ENCODE measurements at regions not wholly inside any gene's neighbourhood (a gene's known extent, or its start where the extent isn't known, plus 50 kb on each side); places are given as distances from the start of the nearest gene placed in this dataset.
"Not testable (repeated sequence)": the region's sequence is repeated elsewhere in the genome, so short reads cannot be mapped to it uniquely, and the experiment has no call there.

GRCh38 chr7:27010068-27010467 lies 85.7 kb downstream of the HOXA1 start:
- Histone ChIP-seq H3K27ac (ENCODE audit: low read depth in 2 of 2, low read length in 1 of 2) (no peak overlapping the region), H3K27me3 (ENCODE audit: insufficient read depth) (no peaks in the 10 kb centered on the region), H2AFZ (ENCODE audit: low read depth) (no peak overlapping the region), H3K4me1 (ENCODE audit: control insufficient read depth in 1 of 2, insufficient read depth in 2 of 2, low read depth in 1 of 2, low read length in 1 of 2) (no peaks in the 10 kb centered on the region), H3K36me3 (replicated peaks in 1 of 2; ENCODE audit: control insufficient read depth in 1 of 2, insufficient read depth in 2 of 2, low read length in 1 of 2) (no peaks in the 10 kb centered on the region), H4K20me1 (ENCODE audit: insufficient read depth) (no peaks in the 10 kb centered on the region), H3K4me2 (no peak overlapping the region), H3F3A (replicated peaks; ENCODE audit: insufficient read depth) (no peaks in the 10 kb centered on the region), H3K9me2 (no peaks in the 10 kb centered on the region), H3K9me3 (no peaks in the 10 kb centered on the region), H3K9ac (no peak overlapping the region), H3K79me2 (ENCODE audit: insufficient read depth) (no peaks in the 10 kb centered on the region), H3K4me3 (ENCODE audit: low read depth in 2 of 2, low read length in 1 of 2) (no peak overlapping the region)
- CTCF ChIA-PET = interaction anchor here (0.7 kb wide), 1 partner anchor 28 kb away, joined by 3 read pairs; no protein-coding TSS in a partner anchor
- POLR2A ChIA-PET = no interaction called here
- 5% methylated on average over 3 of the region's 3 CpGs for WGBS (ENCODE audit: low lambda C conversion rate)
- TF ChIP-seq TAF1 (IDR thresholded peaks at IDR 0.05; ENCODE audit: borderline replicate concordance, low read depth, low read length) (no peak), GATA2 (CRISPR knock-in tag; IDR thresholded peaks at IDR 0.05) (no peak)
- DNase-seq = no peak

- ChIA-PET CTCF (no interaction called here), POLR2A (no interaction called here)
- no peaks in the 10 kb centered on the region for H3K9me3 ChIP-seq
- H3K36me3 ChIP-seq (replicated peaks in 1 of 2; ENCODE audit: control insufficient read depth in 1 of 2, insufficient read depth in 2 of 2, low read length in 1 of 2) = no peaks in the 10 kb centered on the region
- H3F3A ChIP-seq (replicated peaks; ENCODE audit: insufficient read depth) = no peaks in the 10 kb centered on the region
- DNase-seq = no peak
- H4K20me1 ChIP-seq (ENCODE audit: insufficient read depth) = no peaks in the 10 kb centered on the region
- no peaks in the 10 kb centered on the region for H3K27me3 ChIP-seq (ENCODE audit: insufficient read depth)
- H3K9me2 ChIP-seq = no peaks in the 10 kb centered on the region
- H3K4me3 ChIP-seq (ENCODE audit: low read depth in 2 of 2, low read length in 1 of 2) = no peak overlapping the region
- no peaks in the 10 kb centered on the region for H3K79me2 ChIP-seq (ENCODE audit: insufficient read depth)
- WGBS (ENCODE audit: low lambda C conversion rate) = under 1% methylated on average over 6 of the region's 6 CpGs
- H3K4me2 ChIP-seq = no peak overlapping the region
- H3K9ac ChIP-seq = no peak overlapping the region
- TF ChIP-seq ELF1 (IDR thresholded peaks at IDR 0.05) (no peak), GATA2 (CRISPR knock-in tag; IDR thresholded peaks at IDR 0.05) (no peak), YY1 (IDR thresholded peaks at IDR 0.05; ENCODE audit: low read depth) (no peak), JUND (IDR thresholded peaks at IDR 0.05) (no peak), SIN3A (IDR thresholded peaks at IDR 0.05; ENCODE audit: borderline replicate concordance, low read depth, low read length) (no peak), EZH2phosphoT487 (IDR thresholded peaks at IDR 0.05; ENCODE audit: borderline replicate concordance, low read depth) (no peak), FOXM1 (IDR thresholded peaks at IDR 0.05; ENCODE audit: low read depth) (no peak), CTCF (IDR thresholded peaks at IDR 0.05) (no peak)
- no peak overlapping the region for H2AFZ ChIP-seq (ENCODE audit: low read depth)
- no peak overlapping the region for H3K27ac ChIP-seq (ENCODE audit: low read depth in 2 of 2, low read length in 1 of 2)
- no peaks in the 10 kb centered on the region for H3K4me1 ChIP-seq (ENCODE audit: control insufficient read depth in 1 of 2, insufficient read depth in 2 of 2, low read depth in 1 of 2, low read length in 1 of 2)
Observed at GRCh38 chr7:27000496-27000895, 95.3 kb downstream of the HOXA1 start.

GRCh38 chr7:26998284-26998683 lies 97.5 kb downstream of the HOXA1 start:
- DNase-seq; H3K9me3 ChIP-seq; H3K9me2 ChIP-seq; H2AFZ ChIP-seq (ENCODE audit: low read depth); CTCF ChIA-PET; H3K27me3 ChIP-seq (ENCODE audit: insufficient read depth); H3K79me2 ChIP-seq (ENCODE audit: insufficient read depth); H3K27ac ChIP-seq (ENCODE audit: low read depth in 2 of 2, low read length in 1 of 2); H3K4me2 ChIP-seq; H3K9ac ChIP-seq; H3K4me1 ChIP-seq (ENCODE audit: control insufficient read depth in 1 of 2, insufficient read depth in 2 of 2, low read depth in 1 of 2, low read length in 1 of 2); H3K4me3 ChIP-seq (ENCODE audit: low read depth in 2 of 2, low read length in 1 of 2); H3F3A ChIP-seq (replicated peaks; ENCODE audit: insufficient read depth); POLR2A ChIA-PET; H4K20me1 ChIP-seq (ENCODE audit: insufficient read depth); H3K36me3 ChIP-seq (replicated peaks in 1 of 2; ENCODE audit: control insufficient read depth in 1 of 2, insufficient read depth in 2 of 2, low read length in 1 of 2): not testable (repeated sequence)
- WGBS (ENCODE audit: low lambda C conversion rate) = 5% methylated on average over 3 of the region's 3 CpGs
